Kasumi-1 (cell line): ENCODE measurements at regions not wholly inside any gene's neighbourhood (a gene's known extent, or its start where the extent isn't known, plus 50 kb on each side); places are given as distances from the start of the nearest gene placed in this dataset.

Experiments
- DNase-seq, 2 experiments: peaks; one replicate each; lab custom pipeline; 2025; lab: John Stamatoyannopoulos, UW

- no peak for DNase-seq
These were observed 91.9 kb downstream of the IRF8 start for GRCh38 chr16:85990861-85991301.

- DNase-seq = no peak
These were observed 92.5 kb downstream of the IRF8 start for GRCh38 chr16:85991425-85991824.

GRCh38 chr16:85991856-85992255, 92.9 kb downstream of the IRF8 start:
- no peak for DNase-seq

DNA sequence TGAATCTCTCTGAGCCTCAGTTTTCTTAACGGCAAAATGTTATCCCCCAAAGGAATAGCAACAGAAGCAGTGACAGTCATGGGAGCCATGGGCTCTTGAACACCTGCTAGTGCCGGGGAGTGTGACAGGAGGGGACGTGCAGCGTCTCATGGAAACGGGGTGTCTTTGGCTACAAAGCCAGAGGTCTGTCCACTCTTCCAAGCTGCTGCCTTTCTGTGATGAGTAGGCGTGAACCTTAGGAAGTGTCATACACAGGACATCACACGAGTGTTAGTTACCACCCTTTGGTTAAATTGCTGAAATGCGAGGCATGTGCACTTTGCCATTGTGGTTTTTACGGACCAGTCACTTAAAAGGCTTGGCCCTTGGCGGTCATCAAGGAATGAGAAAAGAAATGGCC, 93.4 kb downstream of the IRF8 start:
- DNase-seq = no peak

GRCh38 chr16:85992779-85993178, 93.8 kb downstream of the IRF8 start:
- DNase-seq = no peak

DNA sequence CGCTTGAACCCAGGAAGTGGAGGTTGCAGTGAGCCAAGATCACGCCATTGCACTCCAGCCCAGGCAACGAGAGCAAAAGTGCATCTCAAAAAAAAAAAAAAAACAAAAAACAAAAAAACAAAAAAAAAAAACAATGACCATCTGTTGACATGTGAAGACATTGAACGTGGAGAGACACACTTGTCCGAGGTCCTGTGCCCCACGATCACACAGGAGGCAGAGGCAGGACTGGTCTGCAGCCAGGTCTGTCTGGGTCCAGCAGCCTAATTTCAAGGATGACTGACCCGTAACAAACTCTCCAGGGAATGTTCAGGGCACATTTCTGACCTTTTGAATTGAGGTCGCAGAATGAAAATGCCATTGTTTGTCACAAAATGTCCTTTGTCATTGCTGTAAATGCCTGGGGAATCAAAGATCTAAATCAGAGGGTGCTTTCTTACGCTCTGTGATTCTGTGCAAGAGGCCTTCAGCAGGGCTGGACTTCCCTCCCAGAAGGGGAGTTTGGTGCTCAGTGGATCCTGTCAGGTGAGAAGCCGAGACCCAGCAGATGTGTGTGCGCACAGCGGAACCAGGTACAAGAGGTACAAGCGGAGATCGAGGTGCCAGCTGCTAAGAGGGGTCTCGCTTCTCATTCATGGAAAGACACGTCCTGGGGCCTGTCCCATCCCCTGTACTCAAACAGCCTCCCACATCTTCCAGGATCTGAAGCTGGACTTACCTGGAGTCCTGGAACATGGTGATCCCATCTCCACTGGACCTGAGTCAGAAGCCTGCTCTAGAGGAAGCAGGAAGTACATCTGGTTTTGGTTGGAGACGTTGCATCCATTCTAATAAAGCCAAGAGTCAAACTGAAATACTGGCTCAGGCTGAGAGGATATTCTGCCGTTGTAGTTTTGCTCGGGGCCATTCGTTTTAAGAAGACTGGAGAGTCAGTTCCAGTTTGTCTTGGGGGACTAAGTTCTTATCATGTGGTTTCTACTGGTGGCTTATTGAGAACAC, 95.8 kb downstream of the IRF8 start:
- DNase-seq = no peak

DNA sequence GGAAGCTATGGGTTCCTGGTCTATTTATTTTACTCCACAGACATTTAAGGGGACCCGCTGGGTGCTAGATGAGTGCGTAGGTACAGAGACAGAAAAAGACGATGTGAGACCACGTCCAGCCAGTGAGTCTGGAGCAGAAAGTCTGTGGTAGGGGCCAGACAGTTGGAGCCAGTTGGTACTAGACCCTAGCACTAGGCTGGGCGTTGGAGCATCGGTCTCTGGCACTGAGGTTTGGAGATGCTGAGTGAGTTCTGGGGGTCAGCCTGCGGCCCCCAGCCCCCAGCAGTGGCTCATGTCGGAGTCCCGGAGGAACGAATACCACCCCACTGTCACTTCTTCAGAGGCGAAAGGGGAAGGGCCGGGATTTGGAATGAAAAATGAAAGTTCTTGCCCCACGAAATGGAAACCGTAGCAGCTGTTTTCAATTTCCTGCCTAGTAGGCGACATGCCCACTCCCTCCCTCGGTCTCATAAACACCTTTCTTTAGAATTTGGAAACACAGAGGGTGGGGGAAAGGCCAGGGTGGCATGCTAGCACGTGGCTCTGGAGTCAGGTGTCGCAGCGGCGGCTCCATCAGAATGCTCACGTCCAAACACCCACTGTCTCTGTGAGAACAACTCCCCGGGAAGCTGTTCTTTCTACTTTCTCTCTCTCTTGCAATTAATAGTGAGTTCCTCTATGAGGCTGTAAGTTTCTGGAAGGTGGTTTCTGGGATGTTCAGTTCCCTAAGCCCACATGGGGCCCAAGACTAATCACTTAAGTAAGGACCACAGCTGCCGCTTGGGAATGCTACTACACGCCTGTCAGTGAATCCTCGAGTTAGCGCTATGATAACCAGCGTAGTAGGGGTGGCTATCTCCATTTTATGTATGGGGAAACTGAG, 96.8 kb downstream of the IRF8 start:
- DNase-seq = no peak

DNA sequence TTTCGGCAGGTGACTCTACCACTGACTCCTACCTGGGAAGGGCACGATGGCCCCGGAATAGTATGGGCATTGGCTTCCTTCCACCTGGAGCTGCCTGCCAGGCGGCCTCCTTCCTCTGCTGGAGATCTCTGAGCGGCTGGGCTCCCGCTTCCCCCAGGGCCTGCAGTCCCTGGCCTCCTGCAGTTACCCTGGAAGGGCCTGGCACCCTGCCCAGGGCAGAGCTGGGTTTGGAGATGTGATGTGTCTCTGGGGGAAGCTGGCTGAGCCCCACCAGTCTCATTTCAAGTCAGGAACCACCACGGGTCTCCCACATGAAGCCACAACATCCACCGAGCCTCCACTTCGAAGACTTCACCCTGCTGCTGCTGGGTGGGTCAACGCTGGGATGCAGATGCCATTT, 97.9 kb downstream of the IRF8 start:
- no peak for DNase-seq

DNA sequence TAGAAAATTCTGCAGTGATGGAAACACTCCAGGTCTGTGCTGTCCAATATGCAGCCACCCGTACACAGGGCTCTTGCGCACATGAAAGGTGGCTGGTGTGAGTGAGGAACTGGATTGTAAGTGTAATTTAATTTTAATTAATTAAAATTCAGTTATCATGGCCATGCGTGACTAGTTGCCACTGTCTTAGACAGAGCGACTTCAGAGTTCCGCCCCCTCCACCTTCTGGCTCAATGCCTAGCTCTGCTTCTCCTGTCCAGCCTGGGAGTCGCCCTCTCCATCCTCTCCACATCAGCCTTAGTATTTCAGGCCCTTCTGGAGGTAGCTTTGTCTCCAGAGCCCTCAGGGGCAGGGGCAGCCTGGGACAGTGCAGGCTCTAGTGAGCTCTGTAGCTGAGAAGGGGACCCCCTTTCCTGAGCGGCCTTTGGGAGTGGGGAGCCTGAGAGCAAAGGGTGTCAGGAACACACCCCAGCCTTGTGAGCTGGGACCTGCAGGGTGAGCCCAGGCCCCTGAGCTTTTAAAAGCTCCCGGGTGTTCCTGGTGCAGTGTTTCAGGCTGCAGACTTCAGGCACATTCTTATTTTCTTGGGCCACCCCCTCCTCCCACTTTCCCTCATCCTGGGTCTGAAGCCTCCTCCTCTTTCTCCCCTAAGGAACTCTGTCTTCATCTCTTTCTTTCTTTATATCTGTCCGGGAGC, 99.4 kb downstream of the IRF8 start:
- DNase-seq = no peak

- no peak for DNase-seq
These were observed 100.1 kb downstream of the IRF8 start for GRCh38 chr16:85998868-85999729.

GRCh38 chr16:85999778-86000177, 100.8 kb downstream of the IRF8 start:
- no peak for DNase-seq

DNA sequence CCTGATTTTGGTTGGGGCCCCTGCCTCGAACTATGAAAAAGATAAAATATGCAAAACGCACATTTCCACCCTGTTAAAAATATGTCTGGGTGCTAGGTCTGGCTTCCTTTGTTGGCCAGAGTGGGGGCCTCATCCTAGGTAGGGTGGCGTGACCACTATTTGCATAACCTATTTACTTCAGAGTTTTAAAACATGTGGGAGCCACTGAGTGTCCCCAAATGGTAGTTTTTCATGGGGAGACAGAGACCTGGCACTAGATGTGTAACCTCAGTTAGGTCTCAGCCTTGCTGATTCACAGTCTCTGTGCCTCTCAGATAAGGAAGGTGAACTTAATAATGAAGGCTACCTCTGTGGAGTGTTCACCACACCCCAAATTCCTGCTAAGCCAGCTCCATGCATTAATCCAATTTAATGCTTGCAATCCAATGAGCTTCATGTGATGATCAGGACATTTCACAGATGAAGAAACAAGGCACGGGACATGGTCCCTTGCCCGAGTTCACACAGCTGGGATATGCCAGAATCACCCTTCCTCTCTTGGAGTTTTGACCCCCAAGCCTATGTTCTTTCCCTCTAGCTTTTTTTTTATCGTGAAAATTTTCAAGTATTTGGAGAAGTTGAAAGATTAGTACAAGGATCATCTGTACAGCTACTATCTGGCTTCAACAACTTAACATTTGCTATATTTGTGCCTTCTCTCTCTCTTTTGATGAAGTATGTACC, 103.4 kb downstream of the IRF8 start:
- DNase-seq = no peak

DNA sequence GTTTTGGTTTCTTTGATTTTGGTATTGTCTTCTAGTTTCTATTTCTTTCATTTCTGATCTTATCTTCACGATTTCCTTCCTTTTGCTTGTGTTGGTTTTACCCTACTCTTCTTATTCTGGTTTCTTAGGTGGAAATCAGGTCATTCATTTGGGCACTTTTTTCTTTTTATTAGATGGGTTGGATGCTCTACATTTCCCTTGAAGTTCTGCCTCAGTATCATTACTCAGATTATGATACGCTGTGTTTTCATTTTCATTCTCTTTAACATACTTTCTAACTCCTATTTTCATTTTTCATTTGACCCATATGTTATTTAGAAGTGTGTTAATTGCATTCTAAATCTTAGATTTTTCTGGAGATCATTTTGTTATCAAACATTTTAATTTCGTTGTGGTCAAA, 108.6 kb downstream of the IRF8 start:
- DNase-seq = no peak

DNA sequence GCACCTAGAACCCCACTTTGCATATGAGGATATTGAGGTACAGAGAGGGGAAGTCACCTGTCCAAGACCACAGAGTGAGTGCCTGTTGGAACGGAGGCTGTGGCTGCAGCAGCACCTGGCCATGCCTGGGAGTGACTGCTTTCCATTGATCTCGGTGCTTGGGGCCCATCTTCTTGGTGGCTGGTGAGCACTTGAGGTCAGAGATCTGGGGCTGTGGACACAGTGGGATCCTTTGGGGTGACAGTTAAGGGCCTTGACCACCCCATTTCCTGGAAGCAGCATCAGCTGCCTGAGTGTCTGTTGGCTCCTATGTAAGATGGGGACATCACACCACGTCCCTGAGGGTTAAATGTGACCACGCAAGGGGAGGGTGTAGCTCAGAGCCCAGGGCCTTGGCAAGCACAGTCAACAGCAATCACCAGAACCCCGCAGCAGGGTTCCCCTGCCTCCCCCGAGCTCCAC, 111.7 kb downstream of the IRF8 start:
- DNase-seq = no peak

DNA sequence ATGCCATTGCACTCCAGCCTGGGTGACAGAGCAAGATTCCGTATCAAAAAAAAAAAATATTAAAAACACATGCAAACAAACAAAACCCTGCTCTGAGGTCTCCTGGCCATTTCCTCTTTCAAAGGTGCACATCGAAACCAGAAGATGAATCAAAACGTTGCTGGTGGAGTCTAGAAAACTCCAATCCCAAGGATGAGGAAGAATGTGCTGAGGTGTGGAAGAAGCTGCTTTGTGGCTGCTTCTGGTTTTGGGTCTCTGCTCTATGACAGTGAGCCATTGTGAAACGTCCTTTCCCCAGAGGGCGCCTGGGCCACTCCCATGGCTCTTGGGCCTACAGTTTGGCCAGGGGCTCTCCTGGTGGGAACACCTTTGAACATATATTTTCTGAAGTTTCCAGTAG, 112.6 kb downstream of the IRF8 start:
- no peak for DNase-seq

DNA sequence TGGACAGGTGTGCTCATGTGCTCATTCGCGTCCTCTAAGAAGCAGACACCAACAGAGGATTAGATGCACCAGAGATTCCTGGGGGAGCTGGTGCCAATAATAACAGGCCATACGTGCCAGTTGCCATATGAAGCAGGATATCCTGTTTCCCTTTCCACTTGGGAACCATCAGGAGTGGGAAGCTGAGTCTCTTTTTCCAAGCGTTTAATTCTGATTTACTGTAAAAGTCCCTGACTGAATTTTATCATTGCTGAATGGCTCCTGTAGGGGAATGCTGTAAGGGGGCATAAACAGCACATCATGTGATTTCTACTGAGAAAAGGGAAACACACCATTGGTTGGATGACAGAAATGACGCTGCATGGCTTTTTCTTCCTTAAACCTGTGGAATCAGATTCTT, 113.3 kb downstream of the IRF8 start:
- DNase-seq = no peak

DNA sequence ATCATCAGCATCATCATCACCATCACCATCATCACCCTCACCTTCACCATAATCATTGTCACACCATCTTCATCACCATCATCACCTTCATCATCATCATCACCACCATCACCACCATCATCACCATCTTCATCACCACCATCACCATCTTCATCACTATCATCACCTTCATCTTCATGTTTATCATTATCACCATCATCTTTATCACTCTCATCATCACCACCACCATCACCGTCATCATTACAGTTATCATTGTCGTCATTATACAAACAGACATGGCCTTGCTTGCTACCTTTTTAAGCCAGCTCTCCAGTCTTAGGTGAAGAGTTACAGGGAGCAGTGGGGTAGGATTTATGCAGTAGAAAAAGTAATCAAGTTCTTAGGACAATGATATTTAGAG, 114.9 kb downstream of the IRF8 start:
- no peak for DNase-seq

- no peak for DNase-seq
These were observed 116.6 kb downstream of the IRF8 start for GRCh38 chr16:86015606-86016005.

DNA sequence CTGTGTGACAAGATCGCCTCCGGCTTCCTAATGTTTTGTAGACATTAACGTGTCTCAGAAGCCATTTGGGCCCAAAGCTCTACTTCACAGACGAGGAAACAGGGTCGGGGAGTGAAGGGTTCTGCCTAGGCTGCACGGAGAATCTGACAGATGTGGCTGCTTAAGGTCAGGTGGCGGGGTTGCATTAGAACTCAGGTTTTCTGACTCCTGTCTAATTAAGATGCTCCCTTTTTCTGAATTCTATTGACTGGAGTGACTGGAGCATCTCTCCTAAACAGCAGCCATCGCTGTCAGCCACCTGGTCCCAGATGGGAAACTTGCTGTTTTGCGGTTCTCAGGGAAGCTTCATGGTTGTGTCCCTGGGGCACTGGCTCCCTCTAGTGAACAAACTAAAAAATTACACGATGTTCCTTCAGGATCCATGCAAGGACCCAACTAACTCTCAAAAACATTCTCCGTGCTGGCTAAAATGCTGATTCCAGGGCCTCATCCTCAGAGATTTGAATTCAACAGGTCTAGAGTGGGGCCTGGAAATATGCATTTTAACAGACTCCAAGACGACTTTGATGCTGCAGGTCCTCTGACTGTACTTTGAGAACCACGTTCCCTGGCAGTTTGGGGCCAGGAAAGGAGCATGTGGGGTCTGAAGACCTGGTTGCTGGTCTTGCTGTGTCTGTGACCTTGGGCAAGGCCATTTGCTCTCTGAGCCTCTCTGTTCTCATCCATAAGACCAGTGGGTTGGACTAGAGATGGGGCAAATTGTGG, 117.4 kb downstream of the IRF8 start:
- peak; percentile 63 to 71 for DNase-seq

- DNase-seq = no peak
These were observed 119.1 kb downstream of the IRF8 start for GRCh38 chr16:86018071-86018470.
